ENCODE measurements at regions not wholly inside any gene's neighbourhood (a gene's known extent, or its start where the extent isn't known, plus 50 kb on each side); places are given as distances from the start of the nearest gene placed in this dataset.

DNA sequence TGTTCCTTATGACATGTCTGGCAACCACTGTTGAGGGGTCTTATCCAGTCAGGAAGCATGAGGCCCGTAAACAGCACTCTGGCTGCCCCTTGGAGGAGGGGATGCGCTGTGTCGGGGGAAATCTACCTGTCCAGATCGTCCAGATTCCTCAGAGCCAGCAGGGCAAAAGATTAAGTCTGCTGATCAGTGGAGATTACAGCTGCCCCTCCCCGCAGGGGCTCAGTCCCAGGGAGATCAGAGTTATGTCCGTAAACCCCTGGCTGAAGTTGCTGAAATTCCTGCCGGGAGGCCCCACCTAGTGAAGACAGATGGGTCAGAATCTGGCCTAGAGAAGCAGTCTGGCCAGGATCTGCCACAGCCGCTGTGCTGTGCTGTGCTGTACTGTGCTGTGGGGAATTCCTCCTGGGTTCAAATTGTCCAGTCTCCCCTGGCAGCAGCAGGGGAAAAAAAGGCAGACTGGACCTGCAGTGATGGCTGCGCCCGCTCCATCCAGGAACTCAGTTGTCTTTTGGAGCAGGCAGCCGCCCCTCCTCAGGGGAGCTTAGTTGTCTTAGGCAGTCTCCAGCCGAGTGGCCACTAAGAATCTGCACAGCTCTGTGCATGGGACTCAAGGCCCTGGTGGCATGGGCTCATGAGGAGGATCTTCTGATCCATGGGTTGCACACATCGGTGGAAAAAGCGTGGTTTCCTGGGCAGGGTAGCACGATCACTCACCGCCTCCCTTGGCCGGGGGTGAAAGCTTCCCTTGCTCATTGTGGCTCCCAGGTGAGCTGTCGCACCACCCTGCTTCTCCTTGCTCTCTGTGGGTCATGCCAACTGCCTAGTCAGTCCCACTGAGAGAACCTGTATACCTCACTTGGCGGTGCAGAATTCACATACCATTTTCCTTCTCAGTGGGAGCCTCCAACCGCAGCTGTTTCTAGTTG is 1368.8 kb upstream of the ADGRB3 start:
- Histone ChIP-seq H3K9ac (ENCODE audit: low read depth, low read length) (no peak overlapping the region), H3K27ac (ENCODE audit: low read depth, low read length) (no peak overlapping the region), H3K27me3 (ENCODE audit: control insufficient read depth, insufficient read depth, low read length) (no peaks in the 10 kb centered on the region), H3K9me3 (ENCODE audit: control insufficient read depth, insufficient read depth, low read length) (no peaks in the 10 kb centered on the region), H3K4me1 (ENCODE audit: control insufficient read depth, insufficient read depth, low read length) (no peaks in the 10 kb centered on the region), H3K36me3 (ENCODE audit: control insufficient read depth, insufficient read depth, low read length) (no peaks in the 10 kb centered on the region), H3K4me3 (ENCODE audit: low read depth, low read length) (no peak overlapping the region)

DNA sequence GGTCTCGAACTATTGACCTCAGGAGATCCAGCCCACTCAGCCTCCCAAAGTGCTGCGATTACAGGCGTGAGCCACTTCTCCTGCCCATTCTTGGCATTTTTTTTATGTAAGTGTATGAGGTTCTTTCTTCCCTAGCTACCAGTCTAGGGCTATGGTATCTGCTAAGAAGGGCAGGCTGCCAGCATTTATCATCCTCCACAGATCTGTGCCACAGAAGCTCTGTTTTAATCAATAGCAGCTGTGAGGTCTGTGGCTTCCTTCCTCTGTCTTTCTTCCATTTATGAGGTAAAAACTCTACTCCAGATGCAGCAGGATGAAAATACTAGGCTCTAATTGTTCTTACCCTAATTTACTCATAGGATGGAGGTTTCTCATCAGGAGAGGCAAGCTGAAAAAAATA is 1382.4 kb upstream of the ADGRB3 start:
- H3K27me3 ChIP-seq (ENCODE audit: control insufficient read depth, insufficient read depth, low read length) = no peaks in the 10 kb centered on the region
- H3K4me3 ChIP-seq (ENCODE audit: low read depth, low read length) = no peak overlapping the region
- no peaks in the 10 kb centered on the region for H3K4me1 ChIP-seq (ENCODE audit: control insufficient read depth, insufficient read depth, low read length)
- H3K27ac ChIP-seq (ENCODE audit: low read depth, low read length) = no peak overlapping the region
- H3K9ac ChIP-seq (ENCODE audit: low read depth, low read length) = no peak overlapping the region
- no peaks in the 10 kb centered on the region for H3K9me3 ChIP-seq (ENCODE audit: control insufficient read depth, insufficient read depth, low read length)
- no peaks in the 10 kb centered on the region for H3K36me3 ChIP-seq (ENCODE audit: control insufficient read depth, insufficient read depth, low read length)

GRCh38 chr6:67248077-67248476 is 1387.0 kb upstream of the ADGRB3 start:
- H3K9me3 ChIP-seq (ENCODE audit: control insufficient read depth, insufficient read depth, low read length) = no peaks in the 10 kb centered on the region
- H3K4me3 ChIP-seq (ENCODE audit: low read depth, low read length) = no peak overlapping the region
- H3K36me3 ChIP-seq (ENCODE audit: control insufficient read depth, insufficient read depth, low read length) = no peaks in the 10 kb centered on the region
- no peaks in the 10 kb centered on the region for H3K4me1 ChIP-seq (ENCODE audit: control insufficient read depth, insufficient read depth, low read length)
- no peak overlapping the region for H3K27ac ChIP-seq (ENCODE audit: low read depth, low read length)
- H3K9ac ChIP-seq (ENCODE audit: low read depth, low read length) = no peak overlapping the region
- no peaks in the 10 kb centered on the region for H3K27me3 ChIP-seq (ENCODE audit: control insufficient read depth, insufficient read depth, low read length)

DNA sequence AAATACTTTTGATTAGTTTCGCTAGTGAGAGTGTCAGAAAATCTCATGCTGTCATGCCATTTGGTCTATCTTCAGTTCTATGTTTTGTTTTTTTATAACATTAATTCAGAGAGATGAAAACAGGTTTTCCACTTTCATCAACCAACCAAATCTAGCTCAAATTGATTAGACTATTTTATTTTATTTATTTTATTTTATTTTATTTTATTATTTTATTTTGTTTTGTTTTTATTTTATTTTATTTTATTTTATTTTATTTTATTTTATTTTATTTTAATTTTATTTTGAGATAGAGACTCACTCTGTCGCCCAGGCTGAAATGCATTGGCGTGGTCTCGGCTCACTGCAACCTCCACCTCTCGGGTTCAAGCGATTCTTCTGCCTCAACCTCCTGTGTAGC is 1391.0 kb upstream of the ADGRB3 start:
- H3K27me3 ChIP-seq (ENCODE audit: control insufficient read depth, insufficient read depth, low read length) = no peaks in the 10 kb centered on the region
- no peak overlapping the region for H3K27ac ChIP-seq (ENCODE audit: low read depth, low read length)
- no peaks in the 10 kb centered on the region for H3K4me1 ChIP-seq (ENCODE audit: control insufficient read depth, insufficient read depth, low read length)
- H3K4me3 ChIP-seq (ENCODE audit: low read depth, low read length) = no peak overlapping the region
- H3K9me3 ChIP-seq (ENCODE audit: control insufficient read depth, insufficient read depth, low read length) = no peaks in the 10 kb centered on the region
- no peak overlapping the region for H3K9ac ChIP-seq (ENCODE audit: low read depth, low read length)
- no peaks in the 10 kb centered on the region for H3K36me3 ChIP-seq (ENCODE audit: control insufficient read depth, insufficient read depth, low read length)

DNA sequence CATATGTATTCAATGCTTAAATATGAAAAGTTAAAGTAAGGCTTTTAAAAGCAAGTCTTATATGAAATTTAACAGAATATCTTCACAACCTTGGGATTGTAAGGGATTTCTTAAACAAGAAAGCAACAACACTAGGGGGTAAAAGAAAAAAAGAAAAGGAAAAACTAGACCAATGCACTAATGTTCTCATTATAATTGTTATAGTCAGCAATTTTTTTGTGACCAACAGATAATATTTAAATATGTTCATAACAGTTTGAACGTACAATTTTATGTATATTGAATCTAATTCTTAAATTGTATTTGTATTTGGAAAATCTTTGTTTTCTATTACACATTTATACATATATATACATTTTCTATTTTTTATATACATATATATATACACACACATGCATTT is 1397.8 kb upstream of the ADGRB3 start:
- Histone ChIP-seq H3K4me3 (ENCODE audit: low read depth, low read length) (no peak overlapping the region), H3K27me3 (ENCODE audit: control insufficient read depth, insufficient read depth, low read length) (no peaks in the 10 kb centered on the region), H3K27ac (ENCODE audit: low read depth, low read length) (no peak overlapping the region), H3K4me1 (ENCODE audit: control insufficient read depth, insufficient read depth, low read length) (no peaks in the 10 kb centered on the region), H3K36me3 (ENCODE audit: control insufficient read depth, insufficient read depth, low read length) (no peaks in the 10 kb centered on the region), H3K9me3 (ENCODE audit: control insufficient read depth, insufficient read depth, low read length) (no peaks in the 10 kb centered on the region), H3K9ac (ENCODE audit: low read depth, low read length) (no peak overlapping the region)

DNA sequence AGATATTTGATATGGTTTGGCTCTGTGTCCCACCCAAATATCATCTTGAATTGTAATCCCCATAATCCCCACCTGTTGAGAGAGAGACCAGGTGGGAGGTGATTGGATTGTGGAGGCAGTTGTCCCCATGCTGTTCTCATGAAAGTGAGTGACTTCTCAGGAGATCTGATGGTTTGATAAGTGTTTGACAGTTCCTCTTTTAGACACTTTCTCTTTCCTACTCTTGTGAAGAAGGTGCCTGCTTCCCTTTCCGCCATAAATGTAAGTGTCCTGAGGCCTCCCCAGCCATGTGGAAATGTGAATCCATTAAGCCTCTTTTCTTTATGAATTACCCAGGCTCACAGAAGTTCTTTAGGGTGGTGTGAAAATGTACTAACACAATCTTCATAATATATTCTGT is 1404.0 kb upstream of the ADGRB3 start:
- no peaks in the 10 kb centered on the region for H3K36me3 ChIP-seq (ENCODE audit: control insufficient read depth, insufficient read depth, low read length)
- H3K9ac ChIP-seq (ENCODE audit: low read depth, low read length) = no peak overlapping the region
- no peaks in the 10 kb centered on the region for H3K9me3 ChIP-seq (ENCODE audit: control insufficient read depth, insufficient read depth, low read length)
- no peaks in the 10 kb centered on the region for H3K4me1 ChIP-seq (ENCODE audit: control insufficient read depth, insufficient read depth, low read length)
- no peak overlapping the region for H3K27ac ChIP-seq (ENCODE audit: low read depth, low read length)
- H3K4me3 ChIP-seq (ENCODE audit: low read depth, low read length) = no peak overlapping the region
- no peaks in the 10 kb centered on the region for H3K27me3 ChIP-seq (ENCODE audit: control insufficient read depth, insufficient read depth, low read length)

GRCh38 chr6:67224989-67225388 is 1410.1 kb upstream of the ADGRB3 start:
- Histone ChIP-seq H3K4me1 (ENCODE audit: control insufficient read depth, insufficient read depth, low read length) (no peaks in the 10 kb centered on the region), H3K36me3 (ENCODE audit: control insufficient read depth, insufficient read depth, low read length) (no peaks in the 10 kb centered on the region), H3K9me3 (ENCODE audit: control insufficient read depth, insufficient read depth, low read length) (no peaks in the 10 kb centered on the region), H3K27ac (ENCODE audit: low read depth, low read length) (no peak overlapping the region), H3K9ac (ENCODE audit: low read depth, low read length) (no peak overlapping the region), H3K4me3 (ENCODE audit: low read depth, low read length) (no peak overlapping the region), H3K27me3 (ENCODE audit: control insufficient read depth, insufficient read depth, low read length) (no peaks in the 10 kb centered on the region)

DNA sequence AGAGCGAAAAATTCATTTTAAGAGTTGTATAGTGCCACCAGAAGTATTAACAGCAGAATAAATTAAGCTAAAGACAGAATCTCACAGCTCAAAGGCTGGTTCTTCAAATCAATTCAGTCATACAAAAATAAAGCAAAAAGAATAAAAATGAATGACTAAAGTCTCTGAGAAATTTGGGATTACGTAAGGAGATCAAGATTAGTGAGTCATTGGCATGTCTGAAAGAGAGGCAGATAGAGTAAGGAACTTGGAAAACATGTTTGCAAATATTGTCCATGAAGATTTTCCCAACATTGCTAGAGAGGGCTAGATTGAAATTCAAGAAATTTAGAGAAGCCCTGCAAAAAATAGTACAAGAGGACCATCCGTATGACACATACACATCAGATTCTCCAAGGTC is 1413.9 kb upstream of the ADGRB3 start:
- Histone ChIP-seq H3K9me3 (ENCODE audit: control insufficient read depth, insufficient read depth, low read length) (no peaks in the 10 kb centered on the region), H3K27ac (ENCODE audit: low read depth, low read length) (no peak overlapping the region), H3K4me3 (ENCODE audit: low read depth, low read length) (no peak overlapping the region), H3K36me3 (ENCODE audit: control insufficient read depth, insufficient read depth, low read length) (no peaks in the 10 kb centered on the region), H3K9ac (ENCODE audit: low read depth, low read length) (no peak overlapping the region), H3K4me1 (ENCODE audit: control insufficient read depth, insufficient read depth, low read length) (no peaks in the 10 kb centered on the region), H3K27me3 (ENCODE audit: control insufficient read depth, insufficient read depth, low read length) (no peaks in the 10 kb centered on the region)

GRCh38 chr6:67219346-67219745 is 1415.7 kb upstream of the ADGRB3 start:
- no peaks in the 10 kb centered on the region for H3K27me3 ChIP-seq (ENCODE audit: control insufficient read depth, insufficient read depth, low read length)
- no peaks in the 10 kb centered on the region for H3K9me3 ChIP-seq (ENCODE audit: control insufficient read depth, insufficient read depth, low read length)
- no peaks in the 10 kb centered on the region for H3K36me3 ChIP-seq (ENCODE audit: control insufficient read depth, insufficient read depth, low read length)
- H3K4me3 ChIP-seq (ENCODE audit: low read depth, low read length) = no peak overlapping the region
- no peak overlapping the region for H3K27ac ChIP-seq (ENCODE audit: low read depth, low read length)
- H3K9ac ChIP-seq (ENCODE audit: low read depth, low read length) = no peak overlapping the region
- no peaks in the 10 kb centered on the region for H3K4me1 ChIP-seq (ENCODE audit: control insufficient read depth, insufficient read depth, low read length)

- H3K4me3 ChIP-seq (ENCODE audit: low read depth, low read length) = no peak overlapping the region
- H3K4me1 ChIP-seq (ENCODE audit: control insufficient read depth, insufficient read depth, low read length) = no peaks in the 10 kb centered on the region
- no peak overlapping the region for H3K9ac ChIP-seq (ENCODE audit: low read depth, low read length)
- H3K36me3 ChIP-seq (ENCODE audit: control insufficient read depth, insufficient read depth, low read length) = no peaks in the 10 kb centered on the region
- H3K27ac ChIP-seq (ENCODE audit: low read depth, low read length) = no peak overlapping the region
- H3K9me3 ChIP-seq (ENCODE audit: control insufficient read depth, insufficient read depth, low read length) = no peaks in the 10 kb centered on the region
- no peaks in the 10 kb centered on the region for H3K27me3 ChIP-seq (ENCODE audit: control insufficient read depth, insufficient read depth, low read length)
These were observed 1422.5 kb upstream of the ADGRB3 start for GRCh38 chr6:67212584-67212983.

- Histone ChIP-seq H3K9me3 (ENCODE audit: control insufficient read depth, insufficient read depth, low read length) (no peaks in the 10 kb centered on the region), H3K27ac (ENCODE audit: low read depth, low read length) (no peak overlapping the region), H3K4me1 (ENCODE audit: control insufficient read depth, insufficient read depth, low read length) (no peaks in the 10 kb centered on the region), H3K27me3 (ENCODE audit: control insufficient read depth, insufficient read depth, low read length) (no peaks in the 10 kb centered on the region), H3K9ac (ENCODE audit: low read depth, low read length) (no peak overlapping the region), H3K4me3 (ENCODE audit: low read depth, low read length) (no peak overlapping the region), H3K36me3 (ENCODE audit: control insufficient read depth, insufficient read depth, low read length) (no peaks in the 10 kb centered on the region)
These were observed 1424.6 kb upstream of the ADGRB3 start for GRCh38 chr6:67210450-67210849.
